ENCODE measurements at regions not wholly inside any gene's neighbourhood (a gene's known extent, or its start where the extent isn't known, plus 50 kb on each side); places are given as distances from the start of the nearest gene placed in this dataset.

DNA sequence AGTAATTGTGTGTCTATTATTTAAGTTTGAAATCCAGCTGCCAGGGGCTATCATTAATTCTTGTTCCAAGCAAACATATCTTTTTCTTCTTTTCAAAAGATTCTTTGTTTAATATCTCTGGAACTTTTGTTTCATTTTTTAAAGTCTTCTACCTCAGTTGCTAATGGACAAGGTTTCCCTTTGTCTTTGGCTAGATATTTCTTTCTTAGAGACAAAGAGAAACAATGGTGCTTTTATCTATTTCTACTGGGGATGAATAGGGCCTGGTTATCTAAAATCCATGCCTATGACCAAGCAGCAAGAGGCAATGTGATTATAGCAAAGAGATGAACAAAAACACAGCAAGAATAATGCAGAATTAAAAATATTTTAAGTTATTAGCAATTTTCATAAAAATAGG lies 661.3 kb upstream of the KLF12 start:
- Histone ChIP-seq H3K36me3 (ENCODE audit: control insufficient read depth, insufficient read depth, low read length) (no peaks in the 10 kb centered on the region), H3K4me3 (no peak overlapping the region), H3K9me1 (ENCODE audit: control insufficient read depth, insufficient read depth, low read length) (no peaks in the 10 kb centered on the region), H3K27me3 (ENCODE audit: control insufficient read depth in 2 of 2, insufficient read depth in 2 of 2, low read length in 2 of 2) (no peaks in the 10 kb centered on the region), H3K4me1 (replicated peaks in 1 of 2; ENCODE audit: control insufficient read depth in 2 of 2, insufficient read depth in 2 of 2, low read length in 2 of 2) (no peaks in the 10 kb centered on the region), H3K9ac (ENCODE audit: insufficient read depth in 1 of 2, low read depth in 2 of 2, low read length in 2 of 2) (no peak overlapping the region), H4K20me1 (replicated peaks; ENCODE audit: control insufficient read depth, insufficient read depth, low read length) (no peaks in the 10 kb centered on the region), H3K27ac (ENCODE audit: extremely low read depth, low read depth, low read length) (no peak overlapping the region), H3K4me2 (ENCODE audit: insufficient read depth, low read length) (no peak overlapping the region), H3K79me2 (ENCODE audit: control insufficient read depth, insufficient read depth, low read length) (no peaks in the 10 kb centered on the region), H2AFZ (ENCODE audit: low read depth, low read length) (no peak overlapping the region), H3K9me3 (replicated peaks; ENCODE audit: control insufficient read depth, insufficient read depth, low read depth, low read length) (no peaks in the 10 kb centered on the region)
- FAIRE-seq = no peak
- intact Hi-C loops (cut with micrococcal nuclease) = no loop called here
- no TSS peak for BruUV-seq (replicated peaks)
- DNase-seq (ENCODE audit: extremely low read depth in 1 of 4, low spot score in 3 of 4) = no peak
- in situ Hi-C loops (cut with MboI) = no loop called here
- ChIA-PET POLR2A (no interaction called here), CTCF (ENCODE audit: low intra/inter-chr PET ratio) (no interaction called here)
- TF ChIP-seq JUNB (CRISPR knock-in tag; conservative IDR thresholded peaks at IDR 0.05) (no peak), TBP (optimal IDR thresholded peaks at IDR 0.05; ENCODE audit: low read depth, low read length) (no peak), LEF1 (IDR thresholded peaks at IDR 0.05) (no peak), BRF1 (IDR thresholded peaks at IDR 0.05; ENCODE audit: borderline replicate concordance, extremely low read depth, insufficient read length) (no peak)
- ATAC-seq = no peak

DNA sequence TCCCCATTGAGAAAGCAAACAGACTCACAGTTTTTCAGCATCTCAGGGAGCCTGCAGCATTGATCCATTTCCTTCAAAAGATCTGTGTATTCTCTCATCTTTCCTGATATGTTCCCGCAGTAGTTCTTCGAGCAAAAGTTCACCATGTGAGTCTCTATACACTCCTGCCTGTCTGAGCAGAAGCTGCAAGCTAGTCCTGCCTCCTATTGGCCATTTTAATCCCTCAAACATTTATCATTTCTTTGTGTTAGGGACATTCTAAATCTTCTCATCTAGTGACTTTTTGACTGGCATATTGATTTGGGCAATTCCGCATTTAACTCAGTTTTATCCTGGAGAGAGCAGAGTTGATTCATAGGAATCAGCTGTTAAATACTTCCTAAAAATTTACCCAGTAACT lies 660.4 kb upstream of the KLF12 start:
- Histone ChIP-seq H3K9me1 (ENCODE audit: control insufficient read depth, insufficient read depth, low read length) (no peaks in the 10 kb centered on the region), H3K27ac (ENCODE audit: extremely low read depth, low read depth, low read length) (no peak overlapping the region), H3K79me2 (ENCODE audit: control insufficient read depth, insufficient read depth, low read length) (no peaks in the 10 kb centered on the region), H3K4me1 (replicated peaks in 1 of 2; ENCODE audit: control insufficient read depth in 2 of 2, insufficient read depth in 2 of 2, low read length in 2 of 2) (no peaks in the 10 kb centered on the region), H3K36me3 (ENCODE audit: control insufficient read depth, insufficient read depth, low read length) (no peaks in the 10 kb centered on the region), H3K9ac (ENCODE audit: insufficient read depth in 1 of 2, low read depth in 2 of 2, low read length in 2 of 2) (no peak overlapping the region), H3K9me3 (replicated peaks; ENCODE audit: control insufficient read depth, insufficient read depth, low read depth, low read length) (no peaks in the 10 kb centered on the region), H3K27me3 (ENCODE audit: control insufficient read depth in 2 of 2, insufficient read depth in 2 of 2, low read length in 2 of 2) (no peaks in the 10 kb centered on the region), H2AFZ (ENCODE audit: low read depth, low read length) (no peak overlapping the region), H3K4me2 (ENCODE audit: insufficient read depth, low read length) (no peak overlapping the region), H3K4me3 (no peak overlapping the region), H4K20me1 (replicated peaks; ENCODE audit: control insufficient read depth, insufficient read depth, low read length) (no peaks in the 10 kb centered on the region)
- no peak for DNase-seq (ENCODE audit: extremely low read depth in 1 of 4, low spot score in 3 of 4)
- ChIA-PET CTCF (ENCODE audit: low intra/inter-chr PET ratio) (no interaction called here), POLR2A (no interaction called here)
- no peak for FAIRE-seq
- BruUV-seq (replicated peaks) = no TSS peak
- in situ Hi-C loops (cut with MboI) (no loop called here), intact Hi-C loops (cut with micrococcal nuclease) (no loop called here)
- no peak for ATAC-seq
- no peak for TF ChIP-seq ZFP30 (CRISPR knock-in tag; IDR thresholded peaks at IDR 0.05; ENCODE audit: borderline replicate concordance)
- TF ChIP-seq ZBTB2 (IDR thresholded peaks at IDR 0.05) = no peak
- TF ChIP-seq, protein P1, sequence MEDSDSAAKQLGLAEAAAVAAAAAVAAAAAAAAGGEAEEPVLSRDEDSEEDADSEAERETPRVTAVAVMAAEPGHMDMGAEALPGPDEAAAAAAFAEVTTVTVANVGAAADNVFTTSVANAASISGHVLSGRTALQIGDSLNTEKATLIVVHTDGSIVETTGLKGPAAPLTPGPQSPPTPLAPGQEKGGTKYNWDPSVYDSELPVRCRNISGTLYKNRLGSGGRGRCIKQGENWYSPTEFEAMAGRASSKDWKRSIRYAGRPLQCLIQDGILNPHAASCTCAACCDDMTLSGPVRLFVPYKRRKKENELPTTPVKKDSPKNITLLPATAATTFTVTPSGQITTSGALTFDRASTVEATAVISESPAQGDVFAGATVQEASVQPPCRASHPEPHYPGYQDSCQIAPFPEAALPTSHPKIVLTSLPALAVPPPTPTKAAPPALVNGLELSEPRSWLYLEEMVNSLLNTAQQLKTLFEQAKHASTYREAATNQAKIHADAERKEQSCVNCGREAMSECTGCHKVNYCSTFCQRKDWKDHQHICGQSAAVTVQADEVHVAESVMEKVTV (CRISPR knock-in tag; IDR thresholded peaks at IDR 0.05) = no peak
- no peak for TF ChIP-seq DPF2 (IDR thresholded peaks at IDR 0.05)
- no peak for TF ChIP-seq CSDE1 (IDR thresholded peaks at IDR 0.05)
- TF ChIP-seq POU5F1 (IDR thresholded peaks at IDR 0.05; ENCODE audit: borderline replicate concordance, low read depth, low read length, partially characterized antibody) = no peak
- no peak for TF ChIP-seq CREB5 (CRISPR knock-in tag; IDR thresholded peaks at IDR 0.05)
- TF ChIP-seq MAZ (CRISPR knock-in tag; conservative IDR thresholded peaks at IDR 0.05 in 1 of 2, IDR thresholded peaks at IDR 0.05 in 1 of 2) = no peak
- TF ChIP-seq ZNF274 (IDR thresholded peaks at IDR 0.05; ENCODE audit: borderline replicate concordance, low read depth, low read length) = no peak
- TF ChIP-seq BCOR (IDR thresholded peaks at IDR 0.05) = no peak
- WGBS (ENCODE audit: insufficient coverage, low coverage, missing lambda C conversion rate) = 17% methylated on average over 3 of the region's 3 CpGs

All from K562 (cell line).